ENCODE measurements at regions not wholly inside any gene's neighbourhood (a gene's known extent, or its start where the extent isn't known, plus 50 kb on each side); places are given as distances from the start of the nearest gene placed in this dataset.

GRCh38 chr12:115857923-115858322, 419.6 kb downstream of the MED13L start:
- no peak for DNase-seq (ENCODE audit: low read depth)

GRCh38 chr12:115857160-115857920, 420.2 kb downstream of the MED13L start:
- DNase-seq (ENCODE audit: low read depth): no peak

- no peak for DNase-seq (ENCODE audit: low read depth)
These were observed 425.4 kb downstream of the MED13L start for GRCh38 chr12:115852054-115852453.

GRCh38 chr12:115850957-115851356, 426.5 kb downstream of the MED13L start:
- DNase-seq (ENCODE audit: low read depth): no peak

GRCh38 chr12:115849262-115849943, 428.1 kb downstream of the MED13L start:
- DNase-seq (ENCODE audit: low read depth): no peak

- DNase-seq (ENCODE audit: low read depth): no peak
These were observed 430.1 kb downstream of the MED13L start for GRCh38 chr12:115847398-115847797.

- DNase-seq (ENCODE audit: low read depth): no peak
These were observed 431.0 kb downstream of the MED13L start for GRCh38 chr12:115846516-115846915.

- no peak for DNase-seq (ENCODE audit: low read depth)
These were observed 437.3 kb downstream of the MED13L start for GRCh38 chr12:115840159-115840558.

GRCh38 chr12:115838952-115839351, 438.5 kb downstream of the MED13L start:
- DNase-seq (ENCODE audit: low read depth): no peak

- no peak for DNase-seq (ENCODE audit: low read depth)
These were observed 440.3 kb downstream of the MED13L start for GRCh38 chr12:115837220-115837619.

GRCh38 chr12:115835445-115835844, 442.0 kb downstream of the MED13L start:
- no peak for DNase-seq (ENCODE audit: low read depth)

- no peak for DNase-seq (ENCODE audit: low read depth)
These were observed 443.8 kb downstream of the MED13L start for GRCh38 chr12:115833704-115834103.

- no peak for DNase-seq (ENCODE audit: low read depth)
These were observed 446.9 kb downstream of the MED13L start for GRCh38 chr12:115830633-115831032.

- DNase-seq (ENCODE audit: low read depth): no peak
These were observed 447.4 kb downstream of the MED13L start for GRCh38 chr12:115830070-115830469.

- no peak for DNase-seq (ENCODE audit: low read depth)
These were observed 449.3 kb downstream of the MED13L start for GRCh38 chr12:115828168-115828567.

GRCh38 chr12:115824936-115825602, 452.4 kb downstream of the MED13L start:
- no peak for DNase-seq (ENCODE audit: low read depth)

- no peak for DNase-seq (ENCODE audit: low read depth)
These were observed 453.9 kb downstream of the MED13L start for GRCh38 chr12:115823635-115824034.

- no peak for DNase-seq (ENCODE audit: low read depth)
These were observed 456.8 kb downstream of the MED13L start for GRCh38 chr12:115820656-115821055.

- no peak for DNase-seq (ENCODE audit: low read depth)
These were observed 458.5 kb downstream of the MED13L start for GRCh38 chr12:115818973-115819372.

- no peak for DNase-seq (ENCODE audit: low read depth)
These were observed 460.1 kb downstream of the MED13L start for GRCh38 chr12:115817389-115817788.

- DNase-seq (ENCODE audit: low read depth): no peak
These were observed 461.6 kb downstream of the MED13L start for GRCh38 chr12:115815924-115816323.

GRCh38 chr12:115813256-115813655, 464.2 kb downstream of the MED13L start:
- no peak for DNase-seq (ENCODE audit: low read depth)

- peak; percentile 2 for DNase-seq (ENCODE audit: low read depth)
These were observed 465.6 kb downstream of the MED13L start for GRCh38 chr12:115811929-115812328.

All from iris pigment epithelial cell (primary cell).